ENCODE measurements at regions not wholly inside any gene's neighbourhood (a gene's known extent, or its start where the extent isn't known, plus 50 kb on each side); places are given as distances from the start of the nearest gene placed in this dataset.

DNA sequence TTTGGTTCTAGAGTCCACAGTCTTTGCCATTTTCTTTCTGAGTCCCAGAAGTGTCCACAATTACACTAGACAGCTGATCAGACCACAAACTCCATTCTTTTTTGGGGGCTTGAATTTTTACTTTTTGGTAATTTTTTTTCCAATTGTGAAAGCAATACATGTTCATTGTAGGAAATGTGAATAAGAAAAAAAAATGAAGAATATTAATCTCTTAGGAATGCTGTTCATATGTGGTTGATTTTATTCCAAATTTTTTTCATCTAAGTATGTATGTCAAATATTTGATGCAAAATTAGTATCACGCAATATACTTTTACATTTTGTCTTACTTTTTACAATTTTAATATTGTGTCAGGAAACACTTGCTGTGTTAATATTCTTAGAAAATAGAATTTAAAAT is 76.4 kb upstream of the ETS2 start:
- Mint-ChIP-seq H3K9me3 (peaks cover 29% of the 10 kb centered on the region), H3K36me3 (ENCODE audit: low read depth) (peaks cover 31% of the 10 kb centered on the region), H3K27ac (no peak overlapping the region), H3K4me1 (ENCODE audit: low read depth) (peaks cover 17% of the 10 kb centered on the region), H3K4me3 (no peak overlapping the region), H3K27me3 (ENCODE audit: insufficient read depth) (peaks cover 17% of the 10 kb centered on the region)
- no peak for DNase-seq
- TF ChIP-seq, protein P1, sequence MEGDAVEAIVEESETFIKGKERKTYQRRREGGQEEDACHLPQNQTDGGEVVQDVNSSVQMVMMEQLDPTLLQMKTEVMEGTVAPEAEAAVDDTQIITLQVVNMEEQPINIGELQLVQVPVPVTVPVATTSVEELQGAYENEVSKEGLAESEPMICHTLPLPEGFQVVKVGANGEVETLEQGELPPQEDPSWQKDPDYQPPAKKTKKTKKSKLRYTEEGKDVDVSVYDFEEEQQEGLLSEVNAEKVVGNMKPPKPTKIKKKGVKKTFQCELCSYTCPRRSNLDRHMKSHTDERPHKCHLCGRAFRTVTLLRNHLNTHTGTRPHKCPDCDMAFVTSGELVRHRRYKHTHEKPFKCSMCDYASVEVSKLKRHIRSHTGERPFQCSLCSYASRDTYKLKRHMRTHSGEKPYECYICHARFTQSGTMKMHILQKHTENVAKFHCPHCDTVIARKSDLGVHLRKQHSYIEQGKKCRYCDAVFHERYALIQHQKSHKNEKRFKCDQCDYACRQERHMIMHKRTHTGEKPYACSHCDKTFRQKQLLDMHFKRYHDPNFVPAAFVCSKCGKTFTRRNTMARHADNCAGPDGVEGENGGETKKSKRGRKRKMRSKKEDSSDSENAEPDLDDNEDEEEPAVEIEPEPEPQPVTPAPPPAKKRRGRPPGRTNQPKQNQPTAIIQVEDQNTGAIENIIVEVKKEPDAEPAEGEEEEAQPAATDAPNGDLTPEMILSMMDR (IDR thresholded peaks at IDR 0.05) = no peak

DNA sequence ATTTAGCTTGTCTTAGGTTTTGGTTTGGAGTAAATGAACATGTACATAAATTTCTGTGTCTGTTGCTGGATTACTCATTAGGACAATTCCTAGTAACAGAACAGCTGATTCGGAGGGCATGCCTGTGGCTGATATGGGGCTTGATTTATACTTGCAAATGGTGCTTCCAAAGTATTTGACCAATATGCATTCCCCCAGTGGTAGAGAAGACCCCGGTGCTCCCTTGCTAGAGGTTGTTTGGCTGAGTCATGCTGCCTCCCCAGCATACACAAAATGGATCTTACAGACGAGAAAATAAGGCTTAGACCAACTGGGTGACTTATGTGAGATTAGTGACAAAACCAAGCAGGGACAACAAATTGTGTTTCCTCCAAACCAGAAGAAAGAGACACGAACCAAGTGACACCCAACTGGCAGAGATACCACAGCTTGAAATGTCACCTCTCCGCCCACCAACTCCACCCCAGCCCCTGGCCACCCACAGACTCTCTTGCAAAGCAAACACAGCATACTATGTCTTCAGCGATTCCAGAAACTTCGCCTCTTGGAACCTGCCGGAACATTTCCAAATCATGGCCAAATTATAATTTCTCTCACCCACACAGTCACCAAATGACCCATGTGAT is 75.9 kb upstream of the ETS2 start:
- H3K27me3 Mint-ChIP-seq (ENCODE audit: insufficient read depth) = peaks cover 15% of the 10 kb centered on the region
- H3K27ac Mint-ChIP-seq = no peak overlapping the region
- H3K4me1 Mint-ChIP-seq (ENCODE audit: low read depth) = peaks cover 18% of the 10 kb centered on the region
- H3K36me3 Mint-ChIP-seq (ENCODE audit: low read depth) = peaks cover 25% of the 10 kb centered on the region
- TF ChIP-seq, protein P1 (IDR thresholded peaks at IDR 0.05) = no peak
- H3K9me3 Mint-ChIP-seq = peaks cover 23% of the 10 kb centered on the region
- peak; percentile 36 for DNase-seq
- H3K4me3 Mint-ChIP-seq = peak overlapping the region; percentile 2

DNA sequence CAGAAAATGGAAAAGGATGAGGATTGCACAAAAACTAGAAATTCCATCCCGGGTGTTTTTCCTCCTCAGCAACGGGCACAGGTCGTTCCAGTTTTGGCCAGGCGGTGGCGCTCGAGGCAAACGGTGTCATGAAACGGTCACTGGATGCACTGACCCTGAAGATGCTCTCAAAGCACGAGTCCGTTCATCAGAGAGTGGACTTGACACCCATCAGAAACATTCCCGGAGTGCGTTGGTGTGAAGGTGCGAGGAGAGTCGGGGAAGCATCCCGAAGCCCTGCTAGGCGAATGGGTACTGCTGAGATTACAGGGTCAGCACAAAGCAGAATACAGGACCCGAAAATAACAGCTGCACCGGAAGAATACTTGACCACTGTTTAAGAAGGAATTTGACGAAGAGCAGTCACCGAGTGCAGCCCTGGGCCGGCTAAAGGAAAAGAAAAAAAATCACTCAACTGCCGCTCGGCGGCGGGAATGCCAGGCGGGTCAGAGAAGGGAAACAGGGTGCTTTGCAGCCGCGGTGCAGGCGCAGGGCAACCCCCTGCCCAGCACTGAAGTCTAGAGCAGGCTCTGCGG is 71.7 kb upstream of the ETS2 start:
- TF ChIP-seq, protein P1 (IDR thresholded peaks at IDR 0.05) = peak; percentile 98
- DNase-seq = peak; percentile 74
- peak overlapping the region; percentile 77 for H3K4me3 Mint-ChIP-seq
- peaks cover 3% of the 10 kb centered on the region; the same call in 1 of the 2 replicates for H3K27me3 Mint-ChIP-seq (ENCODE audit: insufficient read depth)
- H3K4me1 Mint-ChIP-seq (ENCODE audit: low read depth) = peaks cover 18% of the 10 kb centered on the region
- no peaks in the 10 kb centered on the region for H3K9me3 Mint-ChIP-seq
- peak overlapping the region; percentile 45; the same call in 1 of the 2 replicates for H3K27ac Mint-ChIP-seq
- no peaks in the 10 kb centered on the region for H3K36me3 Mint-ChIP-seq (ENCODE audit: low read depth)

DNA sequence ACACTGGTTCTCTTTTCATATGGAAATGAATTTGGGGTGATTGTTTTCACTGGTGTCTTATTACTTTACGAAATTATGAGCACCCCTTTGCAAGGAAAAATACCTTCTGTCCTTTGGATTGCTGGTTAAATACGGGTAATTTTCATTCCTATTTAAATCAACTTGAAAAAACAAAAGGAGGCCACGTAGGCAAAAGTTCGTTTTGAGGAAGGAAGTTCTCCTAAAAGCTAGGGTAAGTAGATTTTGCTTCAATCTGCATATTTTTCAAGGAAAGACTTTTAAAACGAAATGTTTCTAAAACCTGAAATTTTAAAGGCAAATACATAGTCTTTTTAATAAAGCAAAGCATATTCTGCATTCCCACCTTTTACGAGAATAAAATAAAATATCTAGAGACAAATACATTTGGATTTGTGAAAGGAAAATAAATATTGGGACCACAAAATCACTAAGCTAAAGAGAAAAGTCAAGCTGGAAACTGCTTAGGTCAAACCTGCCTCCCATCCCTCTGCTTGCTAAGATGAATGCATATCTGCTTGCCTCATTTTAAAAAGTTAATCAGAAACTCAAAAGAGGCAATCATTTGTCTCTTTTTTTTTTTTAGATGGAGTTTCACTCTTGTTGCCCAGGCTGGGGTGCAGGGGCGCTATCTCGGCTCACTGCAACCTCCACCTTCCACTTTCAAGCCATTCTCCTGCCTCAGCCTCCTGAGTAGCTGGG is 70.9 kb upstream of the ETS2 start:
- no peak overlapping the region for H3K27ac Mint-ChIP-seq
- H3K27me3 Mint-ChIP-seq (ENCODE audit: insufficient read depth) = peaks cover 3% of the 10 kb centered on the region; the same call in 1 of the 2 replicates

DNA sequence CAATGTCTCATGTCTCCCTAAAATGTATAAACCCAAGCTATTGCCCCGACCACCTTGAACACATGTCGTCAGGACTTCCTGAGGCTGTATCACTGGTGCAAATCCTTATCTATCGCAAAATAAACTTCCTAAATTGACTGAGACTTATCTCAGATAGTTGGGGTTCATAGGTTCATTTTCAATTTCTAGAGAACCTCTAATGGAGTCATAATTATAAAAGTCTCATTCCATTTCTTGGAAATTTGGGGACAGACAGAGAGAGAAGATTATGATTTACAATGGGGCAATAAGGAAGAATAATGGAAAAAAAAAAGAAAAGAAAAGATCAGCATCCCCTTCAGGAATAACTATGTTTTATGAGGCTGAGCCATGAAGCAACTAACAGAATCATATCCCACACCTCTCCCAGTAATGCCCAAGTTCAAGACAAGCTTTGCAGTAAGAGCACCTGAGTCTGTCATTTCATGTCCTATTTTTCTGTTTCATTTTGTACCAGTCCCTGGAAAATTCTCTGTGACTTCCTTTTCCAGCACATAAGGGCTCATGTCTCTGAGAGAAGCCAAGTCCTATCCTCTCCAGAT is 70.0 kb upstream of the ETS2 start:
- Mint-ChIP-seq H3K9me3 (no peaks in the 10 kb centered on the region), H3K4me3 (no peak overlapping the region), H3K27ac (no peak overlapping the region)

More for the DNA sequence above, 70.9 kb upstream of the ETS2 start:
- Mint-ChIP-seq H3K36me3 (ENCODE audit: low read depth) (no peaks in the 10 kb centered on the region), H3K4me1 (ENCODE audit: low read depth) (peaks cover 16% of the 10 kb centered on the region), H3K4me3 (no peak overlapping the region), H3K9me3 (no peaks in the 10 kb centered on the region)
- TF ChIP-seq, protein P1 (IDR thresholded peaks at IDR 0.05) = no peak
- DNase-seq = no peak

More for the DNA sequence above, 70.0 kb upstream of the ETS2 start:
- Mint-ChIP-seq H3K36me3 (ENCODE audit: low read depth) (no peaks in the 10 kb centered on the region), H3K4me1 (ENCODE audit: low read depth) (peaks cover 13% of the 10 kb centered on the region), H3K27me3 (ENCODE audit: insufficient read depth) (peaks cover 3% of the 10 kb centered on the region)
- TF ChIP-seq, protein P1 (IDR thresholded peaks at IDR 0.05) = no peak
- DNase-seq = no peak

All from HFFc6 (cell line).